GM18519 (cell line): ENCODE measurements at regions not wholly inside any gene's neighbourhood (a gene's known extent, or its start where the extent isn't known, plus 50 kb on each side); places are given as distances from the start of the nearest gene placed in this dataset.

Experiments
- ATAC-seq: cut with Tn5 transposase; IDR thresholded peaks from one replicate; pipeline ENCODE4 v1.9.1; 2021; ENCODE audit warnings: mild to moderate bottlenecking, moderate library complexity; ENCODE audit not compliant: unreplicated experiment, low FRiP score

GRCh38 chr3:10695595-10696285, 120.3 kb upstream of the SLC6A11 start:
- ATAC-seq: no peak

GRCh38 chr3:10697918-10698317, 118.1 kb upstream of the SLC6A11 start:
- ATAC-seq: no peak

DNA sequence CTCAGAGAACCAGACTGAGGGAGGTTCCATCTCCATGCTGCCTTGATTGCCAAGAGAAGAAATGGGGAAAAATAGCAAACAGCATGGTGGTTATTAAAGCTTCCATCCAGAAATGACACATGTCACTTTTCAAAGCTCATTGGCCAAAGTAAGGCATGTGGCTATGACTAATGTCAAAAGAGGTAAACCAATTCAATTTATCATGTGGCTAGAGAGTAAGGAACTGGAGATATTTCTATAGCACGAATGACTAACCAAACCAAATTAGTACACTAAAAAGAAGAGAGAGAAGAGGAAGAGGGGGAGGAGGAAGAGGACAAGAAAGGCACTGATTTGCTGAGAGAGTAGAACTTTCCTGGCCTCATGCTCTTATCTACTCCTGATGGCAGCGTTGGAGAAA, 115.2 kb upstream of the SLC6A11 start:
- no peak for ATAC-seq

DNA sequence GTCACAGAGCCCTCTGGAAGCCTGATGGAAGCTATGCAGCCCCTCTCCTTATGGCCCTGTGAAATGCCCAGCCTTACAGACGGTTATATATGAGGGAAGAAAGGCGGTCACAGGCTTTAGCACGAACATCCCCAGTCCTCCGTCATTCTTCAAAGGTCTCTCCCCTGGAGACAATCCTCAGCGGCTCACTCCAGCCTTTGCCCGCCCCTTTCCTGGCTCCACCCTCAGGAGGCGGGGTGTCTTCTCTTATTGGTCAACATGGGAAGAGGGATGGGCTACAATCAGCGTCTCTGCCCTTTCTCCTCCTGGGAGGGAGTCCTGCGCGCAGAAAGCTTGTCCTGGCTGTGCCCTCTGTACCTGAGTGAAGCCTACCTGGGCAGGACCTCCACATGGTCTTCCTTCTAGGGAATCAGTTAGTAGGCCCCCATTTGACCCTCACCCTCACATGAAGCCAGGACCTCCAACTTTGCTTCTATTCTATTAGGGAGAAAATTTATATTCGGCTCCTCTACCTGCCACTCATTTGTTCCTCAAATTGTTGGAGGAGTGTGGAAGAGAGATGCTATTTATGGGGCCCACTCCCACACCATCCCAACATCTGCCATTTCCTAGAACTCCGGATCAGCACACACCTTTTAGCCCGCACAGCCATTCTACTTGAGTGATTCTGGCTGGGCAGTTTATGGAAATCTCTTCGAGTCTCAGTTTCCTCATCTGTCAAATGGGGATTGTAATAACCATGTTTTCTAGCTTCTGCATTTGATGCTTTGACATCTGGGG, 112.9 kb upstream of the SLC6A11 start:
- ATAC-seq: no peak

- no peak for ATAC-seq
These were observed 112.2 kb upstream of the SLC6A11 start for GRCh38 chr3:10703875-10704274.

- ATAC-seq: no peak
These were observed 109.8 kb upstream of the SLC6A11 start for GRCh38 chr3:10706156-10706739.

- ATAC-seq: no peak
These were observed 109.2 kb upstream of the SLC6A11 start for GRCh38 chr3:10706740-10707399.

DNA sequence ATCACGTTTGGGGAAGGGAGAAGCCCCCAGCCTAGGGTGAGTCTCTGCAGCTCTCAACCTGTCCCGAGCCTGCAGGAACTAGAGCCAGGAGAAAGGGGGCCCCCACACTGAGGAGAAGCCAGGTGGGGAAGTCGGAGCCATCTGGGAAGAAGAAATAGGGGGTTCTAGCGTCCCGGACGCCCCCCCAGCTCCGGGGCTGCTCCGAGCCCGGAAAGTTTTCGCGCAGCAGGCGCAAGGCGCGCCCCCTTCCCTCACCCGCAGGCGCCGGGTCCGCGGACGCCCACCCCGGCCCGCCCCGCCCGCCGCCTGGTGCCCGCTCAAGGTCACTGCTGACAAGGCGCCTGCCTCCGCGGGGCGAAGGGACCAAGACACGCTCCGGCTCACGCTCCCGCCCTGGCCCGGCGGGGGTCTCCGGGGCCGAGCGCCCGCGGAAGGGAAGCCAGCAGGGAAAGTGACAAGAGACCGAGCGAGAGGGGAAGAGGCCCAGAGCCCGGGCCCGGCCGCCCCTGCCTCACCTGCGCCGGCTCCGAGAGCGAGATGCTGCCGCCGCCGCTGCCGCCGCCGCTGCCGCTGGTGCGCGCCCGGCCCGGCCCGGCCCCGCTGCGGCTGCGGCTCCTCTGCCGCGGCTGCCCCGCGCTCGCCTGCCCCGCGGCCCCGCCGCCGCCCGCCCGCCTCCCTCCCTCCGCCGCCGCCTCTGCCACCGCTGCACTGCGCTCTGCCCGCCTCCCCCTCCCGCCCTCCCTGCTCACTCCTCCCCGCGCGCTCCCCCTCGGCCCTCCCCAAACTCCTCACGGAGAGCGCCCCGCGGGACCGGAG, 108.4 kb upstream of the SLC6A11 start:
- ATAC-seq: no peak

DNA sequence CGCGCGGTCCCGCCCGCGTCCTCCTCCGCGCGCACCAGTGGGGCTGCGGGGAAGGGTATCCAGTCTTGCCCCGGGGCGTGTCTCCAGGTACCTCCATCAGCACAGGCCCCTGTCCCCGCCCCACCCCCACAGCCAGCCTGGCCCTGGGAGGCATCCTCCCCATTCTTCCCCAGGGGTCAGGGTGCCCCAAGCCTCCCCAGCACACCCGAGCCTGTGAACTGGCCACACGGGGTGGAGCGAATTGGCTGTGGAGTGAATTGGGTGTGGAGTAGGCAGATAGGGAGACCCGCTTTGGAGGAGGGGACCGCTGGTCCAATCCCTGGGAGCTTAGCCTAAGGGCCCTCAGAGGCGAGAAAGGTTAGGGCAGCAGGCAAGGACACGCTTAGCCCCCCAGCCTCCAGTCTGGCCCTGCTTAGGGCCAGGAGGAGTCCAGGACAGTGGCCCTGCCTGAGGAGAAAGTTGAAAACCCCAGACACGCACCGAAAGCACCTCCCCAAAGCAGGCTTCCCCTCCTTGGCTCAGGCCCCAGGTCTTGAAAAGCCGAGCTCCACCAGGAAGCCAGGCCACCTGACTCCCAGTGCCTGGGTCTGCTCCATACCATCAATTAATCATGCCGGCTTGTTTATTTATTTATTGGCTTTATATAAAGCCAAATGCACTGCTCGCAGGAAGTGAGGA, 107.7 kb upstream of the SLC6A11 start:
- no peak for ATAC-seq

- ATAC-seq: no peak
These were observed 106.8 kb upstream of the SLC6A11 start for GRCh38 chr3:10709110-10709781.

GRCh38 chr3:10712121-10712520, 103.9 kb upstream of the SLC6A11 start:
- no peak for ATAC-seq

DNA sequence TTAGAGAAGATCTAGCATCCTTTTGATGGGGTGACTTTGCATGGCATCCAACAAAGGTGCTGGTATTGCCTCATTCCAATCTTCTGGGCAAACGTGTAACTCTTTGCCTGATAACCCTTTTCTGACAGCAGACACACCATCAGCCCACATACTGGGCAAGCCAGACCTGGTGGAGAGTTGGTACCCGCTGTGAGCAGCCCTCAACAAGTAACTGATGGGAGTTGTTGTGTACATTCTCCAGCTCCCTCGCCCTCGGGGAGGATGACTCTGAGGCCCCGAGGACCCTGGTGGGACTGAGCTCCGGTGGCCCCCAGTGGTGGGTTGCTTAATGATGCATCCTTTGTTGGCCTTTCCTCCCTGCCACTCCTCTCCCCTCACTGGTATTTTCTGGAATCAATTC, 102.4 kb upstream of the SLC6A11 start:
- no peak for ATAC-seq

DNA sequence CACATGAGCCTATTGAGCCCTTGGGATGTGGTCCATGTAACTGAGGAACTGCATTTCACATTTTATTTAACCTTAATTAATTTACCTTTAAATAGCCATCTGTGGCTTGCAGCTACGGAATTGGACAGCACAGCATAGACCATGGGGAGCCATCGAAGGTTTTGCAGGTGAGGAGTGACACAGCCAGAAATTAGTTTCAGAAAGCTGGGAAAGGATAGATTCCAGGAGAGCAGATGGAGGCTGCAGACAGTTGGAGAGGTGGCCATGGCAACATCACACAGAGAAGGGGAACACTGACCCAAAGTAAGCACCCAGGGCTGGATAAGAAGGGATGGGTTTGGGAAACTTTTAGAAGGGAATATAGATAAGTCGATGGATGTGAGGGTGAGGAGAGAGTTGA, 100.1 kb upstream of the SLC6A11 start:
- no peak for ATAC-seq

GRCh38 chr3:10716964-10717363, 99.1 kb upstream of the SLC6A11 start:
- no peak for ATAC-seq

GRCh38 chr3:10717756-10718155, 98.3 kb upstream of the SLC6A11 start:
- ATAC-seq: no peak

GRCh38 chr3:10721101-10721500, 94.9 kb upstream of the SLC6A11 start:
- ATAC-seq: no peak

DNA sequence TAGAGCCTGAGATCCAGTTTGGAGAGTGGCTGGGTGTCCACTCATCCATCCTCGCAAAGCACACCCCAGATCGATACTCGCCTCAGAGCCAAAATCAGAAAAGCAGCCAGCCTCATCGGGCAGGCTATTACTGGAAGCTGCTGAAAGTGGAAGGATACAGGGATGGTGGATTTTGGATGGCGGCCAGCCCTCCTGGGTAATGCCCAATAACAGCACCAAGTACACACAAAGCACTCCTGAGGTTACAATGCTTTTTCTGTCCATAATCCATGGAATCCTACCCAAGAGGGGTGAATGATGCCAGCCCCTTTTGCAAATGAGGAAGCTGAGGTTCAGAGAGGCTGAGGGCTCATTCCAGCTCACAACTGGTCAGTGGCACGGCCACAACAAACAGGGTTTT, 93.1 kb upstream of the SLC6A11 start:
- ATAC-seq: no peak

DNA sequence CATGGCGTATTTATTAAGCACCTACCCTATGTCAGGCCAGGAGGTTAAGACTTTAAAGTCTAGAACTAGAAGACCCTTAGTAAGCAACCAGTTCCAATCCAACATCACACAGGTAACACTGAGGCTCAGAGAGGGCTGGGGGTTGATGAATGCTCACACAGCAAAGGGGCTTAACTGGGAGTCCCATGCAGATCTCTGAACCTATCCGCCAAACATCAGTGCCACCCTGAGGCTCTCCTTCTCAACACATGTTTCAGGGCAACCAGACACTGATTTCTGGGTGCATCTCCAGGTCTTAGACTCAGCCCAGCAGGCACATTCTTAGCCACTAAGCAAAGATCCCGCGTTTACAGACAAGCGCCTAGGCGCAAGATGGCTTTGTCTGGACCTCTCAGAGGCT, 92.0 kb upstream of the SLC6A11 start:
- ATAC-seq: no peak

- no peak for ATAC-seq
These were observed 91.0 kb upstream of the SLC6A11 start for GRCh38 chr3:10725067-10725466.
